Mesendoderm (in vitro differentiated cells): ENCODE measurements at regions not wholly inside any gene's neighbourhood (a gene's known extent, or its start where the extent isn't known, plus 50 kb on each side); places are given as distances from the start of the nearest gene placed in this dataset.
A peak's percentile ranks its signal among the peaks of the same experiment; 100 is the strongest.
"Not testable (repeated sequence)": the region's sequence is repeated elsewhere in the genome, so short reads cannot be mapped to it uniquely, and the experiment has no call there.

ENCODE experiments used
- DNase-seq: peaks from one replicate; pipeline ENCODE4 v3.0.0; 2013
- H2AK5ac ChIP-seq: 2 replicates; pipeline ENCODE4 v1.6.1; 2013; ENCODE audit warnings: low read length, inconsistent platforms
- H2BK120ac ChIP-seq: 2 replicates; pipeline ENCODE4 v1.6.1; 2013; ENCODE audit warnings: low read depth, mild to moderate bottlenecking, low read length, moderate library complexity, mixed read lengths
- H2BK15ac ChIP-seq: replicated peaks from 2 replicates; pipeline ENCODE4 v1.6.1; 2013; ENCODE audit warnings: low read depth, mild to moderate bottlenecking, moderate library complexity
- H2BK5ac ChIP-seq: 2 replicates; pipeline ENCODE4 v1.6.1; 2013; ENCODE audit warnings: low read length, inconsistent platforms
- H3K18ac ChIP-seq: 2 replicates; pipeline ENCODE4 v1.6.1; 2013; ENCODE audit warnings: mild to moderate bottlenecking, low read length, mixed read lengths
- H3K23ac ChIP-seq: one replicate; pipeline ENCODE4 v1.6.1; 2013; ENCODE audit warnings: low read length
- H3K27ac ChIP-seq: 2 replicates; pipeline ENCODE4 v1.5.1; 2013; ENCODE audit warnings: low read depth, mild to moderate bottlenecking, inconsistent platforms, low read length, moderate library complexity
- H3K27me3 ChIP-seq: 2 replicates; pipeline ENCODE4 v1.6.1; 2013; ENCODE audit warnings: low read length, control low read depth, mild to moderate bottlenecking, inconsistent platforms; ENCODE audit not compliant: insufficient read depth, poor library complexity
- H3K36me3 ChIP-seq: 2 replicates; pipeline ENCODE4 v1.6.1; 2013; ENCODE audit warnings: low read length, inconsistent platforms; ENCODE audit not compliant: control insufficient read depth, insufficient read depth
- H3K4ac ChIP-seq: one replicate; pipeline ENCODE4 v1.6.1; 2013; ENCODE audit warnings: low read depth, mild to moderate bottlenecking, low read length, moderate library complexity
- H3K4me1 ChIP-seq: 2 replicates; pipeline ENCODE4 v1.6.1; 2013; ENCODE audit warnings: low read depth, low read length, inconsistent platforms; ENCODE audit not compliant: control insufficient read depth
- H3K4me2 ChIP-seq: 2 replicates; pipeline ENCODE4 v1.6.1; 2013; ENCODE audit warnings: low read length
- H3K4me3 ChIP-seq: 2 replicates; pipeline ENCODE4 v1.5.1; 2013; ENCODE audit warnings: mild to moderate bottlenecking, low read length
- H3K56ac ChIP-seq: one replicate; pipeline ENCODE4 v1.6.1; 2013; ENCODE audit warnings: low read length
- H3K79me1 ChIP-seq: 2 replicates; pipeline ENCODE4 v1.6.1; 2013; ENCODE audit warnings: low read length, inconsistent platforms
- H3K79me2 ChIP-seq: 2 replicates; pipeline ENCODE4 v1.6.1; 2013; ENCODE audit warnings: mild to moderate bottlenecking, low read length; ENCODE audit not compliant: control insufficient read depth, insufficient read depth
- H3K9ac ChIP-seq: 2 replicates; pipeline ENCODE4 v1.6.1; 2013; ENCODE audit warnings: low read length, inconsistent platforms
- H4K5ac ChIP-seq: one replicate; pipeline ENCODE4 v1.6.1; 2013; ENCODE audit warnings: low read length
- H4K8ac ChIP-seq: one replicate; pipeline ENCODE4 v1.6.1; 2013; ENCODE audit warnings: low read depth, mild to moderate bottlenecking, control low read depth, low read length, moderate library complexity
- WGBS: extraction: QIAGEN DNeasy Blood & Tissue Kit; methylation state at CpG from one replicate; pipeline ENCODE4 v1.1.7; 2013; ENCODE audit warnings: low lambda C conversion rate, missing lambda C conversion rate; ENCODE audit not compliant: insufficient coverage; ENCODE audit errors: extremely low coverage; 5-methylcytosine and 5-hydroxymethylcytosine counted together

DNA sequence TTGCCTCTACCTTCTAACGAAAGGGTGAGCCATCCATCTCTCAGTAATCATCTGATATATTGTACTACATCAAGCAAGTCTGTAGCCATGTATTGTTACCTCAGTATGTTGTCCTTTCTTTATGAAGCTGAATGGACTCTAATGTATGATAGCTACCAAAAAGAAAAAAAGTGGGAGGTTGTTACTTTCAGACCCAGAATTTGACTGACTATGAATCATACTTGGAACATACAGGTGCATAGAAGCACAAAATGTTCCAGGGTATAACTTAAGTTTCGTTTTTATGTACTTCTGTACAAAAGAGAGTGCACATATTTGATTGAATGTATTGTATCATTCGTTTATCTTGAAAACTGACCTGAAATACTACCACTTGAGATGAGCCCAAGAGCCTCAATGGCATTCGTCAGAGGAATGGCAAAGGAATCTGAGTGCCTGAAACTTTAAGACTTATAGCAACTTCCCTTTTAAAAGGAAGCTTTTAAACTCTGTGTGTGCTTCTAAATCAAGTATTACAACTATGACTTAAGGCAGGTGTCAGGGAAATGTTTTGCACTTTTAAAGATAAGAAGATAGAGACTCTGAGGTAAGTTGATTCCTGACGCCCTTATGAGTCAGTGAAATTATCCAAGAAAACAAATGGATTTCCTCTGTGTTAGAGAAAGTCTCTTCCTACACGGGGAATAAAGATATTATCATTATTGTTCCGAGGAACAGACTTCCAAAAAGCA lies 951.5 kb downstream of the GALC start:
- DNase-seq: no peak
- H3K36me3 ChIP-seq: no peaks in the 10 kb centered on the region
- H3K4ac ChIP-seq: no peak overlapping the region
- H4K5ac ChIP-seq: no peak overlapping the region
- H3K18ac ChIP-seq: no peak overlapping the region
- H3K23ac ChIP-seq: no peak overlapping the region
- H3K79me1 ChIP-seq: no peaks in the 10 kb centered on the region
- no peak overlapping the region for H3K56ac ChIP-seq
- no peaks in the 10 kb centered on the region for H3K79me2 ChIP-seq
- no peak overlapping the region for H4K8ac ChIP-seq
- H3K4me2 ChIP-seq: no peak overlapping the region
- no peak overlapping the region for H3K4me3 ChIP-seq
- H3K9ac ChIP-seq: no peak overlapping the region
- no CpG with 5 or more reads among the region's 7 CpGs for WGBS
- no peak overlapping the region for H2AK5ac ChIP-seq
- no peak overlapping the region for H2BK15ac ChIP-seq
- no peak overlapping the region for H3K27ac ChIP-seq
- H2BK5ac ChIP-seq: no peak overlapping the region
- H3K27me3 ChIP-seq: no peaks in the 10 kb centered on the region
- no peaks in the 10 kb centered on the region for H3K4me1 ChIP-seq
- no peak overlapping the region for H2BK120ac ChIP-seq

DNA sequence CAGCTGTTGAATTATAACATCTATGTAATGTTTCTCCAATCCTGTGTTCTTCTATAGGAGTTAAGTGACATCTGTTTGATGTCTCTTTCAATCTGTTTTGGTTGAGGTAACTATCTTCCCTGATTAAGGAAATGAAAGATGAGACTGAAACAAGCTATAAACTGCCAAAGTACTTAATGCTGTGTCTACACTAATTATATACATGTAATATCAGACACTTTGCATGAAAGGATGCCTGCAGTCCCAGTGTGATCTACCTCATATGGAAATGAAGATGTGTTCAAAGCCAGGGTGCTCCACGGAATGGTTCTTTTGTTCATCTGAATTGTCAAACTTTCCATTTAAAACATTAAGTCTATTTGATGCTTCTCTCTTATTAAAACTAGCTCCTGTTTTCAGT lies 958.3 kb downstream of the GALC start:
- Histone ChIP-seq H2BK120ac (no peak overlapping the region), H4K5ac (no peak overlapping the region), H3K9ac (no peak overlapping the region), H4K8ac (no peak overlapping the region), H3K27ac (no peak overlapping the region), H3K79me1 (no peaks in the 10 kb centered on the region), H3K18ac (no peak overlapping the region), H3K23ac (no peak overlapping the region), H3K4me2 (no peak overlapping the region), H2AK5ac (no peak overlapping the region), H3K4me3 (no peak overlapping the region), H3K56ac (no peak overlapping the region), H2BK5ac (no peak overlapping the region), H3K36me3 (no peaks in the 10 kb centered on the region), H2BK15ac (peak overlapping the region; percentile 28), H3K4ac (no peak overlapping the region), H3K4me1 (no peaks in the 10 kb centered on the region), H3K79me2 (no peaks in the 10 kb centered on the region), H3K27me3 (no peaks in the 10 kb centered on the region)
- WGBS: no CpG with 5 or more reads among the region's 1 CpG
- no peak for DNase-seq

- H3K23ac ChIP-seq: no peak overlapping the region
- no peak overlapping the region for H3K4me2 ChIP-seq
- no peak overlapping the region for H3K9ac ChIP-seq
- DNase-seq: no peak
- no peaks in the 10 kb centered on the region for H3K79me1 ChIP-seq
- no peak overlapping the region for H3K4ac ChIP-seq
- H3K4me3 ChIP-seq: no peak overlapping the region
- H2BK5ac ChIP-seq: no peak overlapping the region
- H3K27ac ChIP-seq: no peak overlapping the region
- no peaks in the 10 kb centered on the region for H3K27me3 ChIP-seq
- H4K8ac ChIP-seq: no peak overlapping the region
- no CpG with 5 or more reads among the region's 1 CpG for WGBS
- no peak overlapping the region for H2AK5ac ChIP-seq
- no peak overlapping the region for H2BK15ac ChIP-seq
- no peak overlapping the region for H3K56ac ChIP-seq
- no peak overlapping the region for H2BK120ac ChIP-seq
- H4K5ac ChIP-seq: no peak overlapping the region
- H3K4me1 ChIP-seq: no peaks in the 10 kb centered on the region
- H3K18ac ChIP-seq: no peak overlapping the region
- H3K79me2 ChIP-seq: no peaks in the 10 kb centered on the region
- H3K36me3 ChIP-seq: no peaks in the 10 kb centered on the region
These were observed 962.8 kb downstream of the GALC start for GRCh38 chr14:87030197-87030596.

GRCh38 chr14:87020106-87020505 lies 972.9 kb downstream of the GALC start:
- H4K5ac ChIP-seq, H3K18ac ChIP-seq, H3K4me3 ChIP-seq, H2BK15ac ChIP-seq, H3K4ac ChIP-seq, H3K9ac ChIP-seq, H3K27me3 ChIP-seq, H2AK5ac ChIP-seq, H3K4me1 ChIP-seq, H2BK120ac ChIP-seq, H3K36me3 ChIP-seq, H3K56ac ChIP-seq, H3K27ac ChIP-seq, H3K4me2 ChIP-seq, H3K23ac ChIP-seq, H4K8ac ChIP-seq, H3K79me1 ChIP-seq, H3K79me2 ChIP-seq, H2BK5ac ChIP-seq: not testable (repeated sequence)
- no CpG with 5 or more reads among the region's 4 CpGs for WGBS
- DNase-seq: peak; percentile 37

DNA sequence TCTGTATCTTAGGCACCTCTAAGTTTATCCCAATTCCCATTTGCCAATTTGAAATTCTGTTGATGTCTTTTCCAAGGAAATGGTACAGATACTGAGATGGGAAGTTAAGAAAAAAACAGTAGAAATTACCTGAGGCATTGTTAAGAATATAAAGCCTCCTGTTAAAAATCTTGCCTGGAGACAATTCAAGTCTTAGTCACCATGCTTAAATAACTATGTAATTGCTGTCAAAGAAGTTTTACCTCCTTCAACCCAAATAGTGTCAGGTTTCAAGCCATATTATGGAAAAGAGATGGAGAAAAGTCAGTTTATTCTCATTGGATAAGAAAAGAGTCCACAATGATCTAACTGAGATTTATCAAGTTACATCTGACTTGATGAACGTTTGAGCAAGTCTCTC lies 974.7 kb downstream of the GALC start:
- no peak overlapping the region for H3K4me2 ChIP-seq
- no peak overlapping the region for H3K18ac ChIP-seq
- no peaks in the 10 kb centered on the region for H3K4me1 ChIP-seq
- no peaks in the 10 kb centered on the region for H3K27me3 ChIP-seq
- no peak overlapping the region for H4K5ac ChIP-seq
- no CpG with 5 or more reads among the region's 1 CpG for WGBS
- no peaks in the 10 kb centered on the region for H3K79me2 ChIP-seq
- H3K23ac ChIP-seq: no peak overlapping the region
- no peak overlapping the region for H2BK5ac ChIP-seq
- no peak overlapping the region for H3K56ac ChIP-seq
- no peak overlapping the region for H3K4ac ChIP-seq
- no peak overlapping the region for H2AK5ac ChIP-seq
- no peak overlapping the region for H3K4me3 ChIP-seq
- DNase-seq: peak; percentile 5
- H2BK15ac ChIP-seq: no peak overlapping the region
- no peak overlapping the region for H3K27ac ChIP-seq
- H4K8ac ChIP-seq: no peak overlapping the region
- H3K79me1 ChIP-seq: no peaks in the 10 kb centered on the region
- H3K9ac ChIP-seq: no peak overlapping the region
- H3K36me3 ChIP-seq: no peaks in the 10 kb centered on the region
- H2BK120ac ChIP-seq: no peak overlapping the region

- Histone ChIP-seq H2AK5ac (no peak overlapping the region), H3K9ac (no peak overlapping the region), H3K79me1 (no peaks in the 10 kb centered on the region), H3K4me3 (no peak overlapping the region), H3K4me1 (no peaks in the 10 kb centered on the region), H3K27me3 (no peaks in the 10 kb centered on the region), H3K23ac (no peak overlapping the region), H4K8ac (no peak overlapping the region), H4K5ac (no peak overlapping the region), H2BK15ac (no peak overlapping the region), H3K79me2 (no peaks in the 10 kb centered on the region), H3K56ac (no peak overlapping the region), H3K27ac (no peak overlapping the region), H3K4me2 (no peak overlapping the region), H2BK5ac (no peak overlapping the region), H2BK120ac (no peak overlapping the region), H3K36me3 (no peaks in the 10 kb centered on the region), H3K18ac (no peak overlapping the region), H3K4ac (no peak overlapping the region)
- peak; percentile 58 for DNase-seq
- no CpG with 5 or more reads among the region's 2 CpGs for WGBS
These were observed 975.6 kb downstream of the GALC start for GRCh38 chr14:87017335-87017734.
